HEK293 (cell line): ENCODE measurements at regions not wholly inside any gene's neighbourhood (a gene's known extent, or its start where the extent isn't known, plus 50 kb on each side); places are given as distances from the start of the nearest gene placed in this dataset.

Source experiments
- BCL11B ChIP-seq: fragments of 450-650 bp; formaldehyde crosslinking; IDR thresholded peaks from 2 replicates; pipeline ENCODE4 v1.5.1; 2016; ENCODE audit warnings: low read depth, missing biosample characterization, missing genetic modification characterization
- ELK4 ChIP-seq: IDR thresholded peaks from 2 replicates; pipeline ENCODE4 v1.6.1; 2011; ENCODE audit warnings: mild to moderate bottlenecking, low read depth, low read length, borderline replicate concordance
- GLIS1 ChIP-seq: fragments of 450-650 bp; formaldehyde crosslinking; IDR thresholded peaks from 2 replicates; pipeline ENCODE4 v1.5.1; 2016; ENCODE audit warnings: missing biosample characterization, missing genetic modification characterization
- HIC1 ChIP-seq: fragments of 450-650 bp; formaldehyde crosslinking; IDR thresholded peaks from 2 replicates; pipeline ENCODE4 v1.5.1; 2016; ENCODE audit warnings: missing biosample characterization, missing genetic modification characterization
- KLF17 ChIP-seq: fragments of 450-650 bp; formaldehyde crosslinking; IDR thresholded peaks from 2 replicates; pipeline ENCODE4 v1.5.1; 2016; ENCODE audit warnings: missing biosample characterization, missing genetic modification characterization
- WT1 ChIP-seq: fragments of 450-650 bp; formaldehyde crosslinking; IDR thresholded peaks from 2 replicates; pipeline ENCODE4 v1.5.1; 2016; ENCODE audit warnings: missing biosample characterization, missing genetic modification characterization
- YY1 ChIP-seq: fragments of 450-650 bp; formaldehyde crosslinking; IDR thresholded peaks from 2 replicates; pipeline ENCODE4 v1.5.1; 2018; ENCODE audit warnings: missing biosample characterization, missing genetic modification characterization
- ZBTB1 ChIP-seq: fragments of 450-650 bp; formaldehyde crosslinking; IDR thresholded peaks from 2 replicates; pipeline ENCODE4 v1.5.1; 2016; ENCODE audit warnings: missing biosample characterization, missing genetic modification characterization
- ZBTB17 ChIP-seq: fragments of 450-650 bp; formaldehyde crosslinking; IDR thresholded peaks from 2 replicates; pipeline ENCODE4 v1.5.1; 2016; ENCODE audit warnings: missing biosample characterization, missing genetic modification characterization
- ZBTB8A ChIP-seq: fragments of 450-650 bp; formaldehyde crosslinking; IDR thresholded peaks from 2 replicates; pipeline ENCODE4 v1.5.1; 2016; ENCODE audit warnings: missing biosample characterization, missing genetic modification characterization
- ZNF10 ChIP-seq: fragments of 450-650 bp; formaldehyde crosslinking; IDR thresholded peaks from 2 replicates; pipeline ENCODE4 v1.5.1; 2017; ENCODE audit warnings: missing biosample characterization, missing genetic modification characterization
- ZNF311 ChIP-seq: fragments of 450-650 bp; formaldehyde crosslinking; IDR thresholded peaks from 2 replicates; pipeline ENCODE4 v1.5.1; 2017; ENCODE audit warnings: missing biosample characterization, missing genetic modification characterization, borderline replicate concordance
- ZNF391 ChIP-seq: fragments of 450-650 bp; formaldehyde crosslinking; IDR thresholded peaks from 2 replicates; pipeline ENCODE4 v1.5.1; 2016; ENCODE audit warnings: low read depth, missing biosample characterization, missing genetic modification characterization, borderline replicate concordance
- ZNF423 ChIP-seq: fragments of 450-650 bp; formaldehyde crosslinking; IDR thresholded peaks from 2 replicates; pipeline ENCODE4 v1.5.1; 2016; ENCODE audit warnings: missing biosample characterization, missing genetic modification characterization
- ZNF549 ChIP-seq: fragments of 450-650 bp; IDR thresholded peaks from 2 replicates; pipeline ENCODE4 v1.5.1; 2018; ENCODE audit warnings: missing biosample characterization, missing genetic modification characterization, mild to moderate bottlenecking, inconsistent platforms, moderate library complexity
- ZNF555 ChIP-seq: fragments of 450-650 bp; formaldehyde crosslinking; conservative IDR thresholded peaks from 2 replicates; pipeline ENCODE4 v1.5.1; 2017; ENCODE audit warnings: missing biosample characterization, mild to moderate bottlenecking, missing genetic modification characterization, inconsistent platforms
- ZNF692 ChIP-seq: fragments of 450-650 bp; formaldehyde crosslinking; IDR thresholded peaks from 2 replicates; pipeline ENCODE4 v1.5.1; 2016; ENCODE audit warnings: missing biosample characterization, missing genetic modification characterization
- ZNF704 ChIP-seq: fragments of 450-650 bp; formaldehyde crosslinking; IDR thresholded peaks from 2 replicates; pipeline ENCODE4 v1.5.1; 2016; ENCODE audit warnings: missing biosample characterization, missing genetic modification characterization
- ZNF837 ChIP-seq: fragments of 450-650 bp; formaldehyde crosslinking; IDR thresholded peaks from 2 replicates; pipeline ENCODE4 v1.5.1; 2016; ENCODE audit warnings: missing biosample characterization, missing genetic modification characterization
- ZNF843 ChIP-seq: fragments of 450-650 bp; formaldehyde crosslinking; IDR thresholded peaks from 2 replicates; pipeline ENCODE4 v1.5.1; 2016; ENCODE audit warnings: missing biosample characterization, missing genetic modification characterization
- ZSCAN30 ChIP-seq: fragments of 450-650 bp; IDR thresholded peaks from 2 replicates; pipeline ENCODE4 v1.5.1; 2018; ENCODE audit warnings: missing biosample characterization, mild to moderate bottlenecking, missing genetic modification characterization, moderate library complexity
- TF ChIP-seq, protein P1 (sequence below): fragments of 450-650 bp; formaldehyde crosslinking; IDR thresholded peaks from 2 replicates; pipeline ENCODE4 v1.5.1; 2017; ENCODE audit warnings: missing biosample characterization, mild to moderate bottlenecking, missing genetic modification characterization, moderate library complexity
- TF ChIP-seq, protein P2 (sequence below): fragments of 450-650 bp; formaldehyde crosslinking; IDR thresholded peaks from 2 replicates; pipeline ENCODE4 v1.5.1; 2016; ENCODE audit warnings: missing biosample characterization, missing genetic modification characterization
- TF ChIP-seq, protein P3 (sequence below): fragments of 450-650 bp; formaldehyde crosslinking; IDR thresholded peaks from 2 replicates; pipeline ENCODE4 v1.5.1; 2016; ENCODE audit warnings: missing biosample characterization, missing genetic modification characterization
- TF ChIP-seq, protein P4 (sequence below): fragments of 450-650 bp; formaldehyde crosslinking; IDR thresholded peaks from 2 replicates; pipeline ENCODE4 v1.5.1; 2016; ENCODE audit warnings: missing biosample characterization, missing genetic modification characterization

DNA sequence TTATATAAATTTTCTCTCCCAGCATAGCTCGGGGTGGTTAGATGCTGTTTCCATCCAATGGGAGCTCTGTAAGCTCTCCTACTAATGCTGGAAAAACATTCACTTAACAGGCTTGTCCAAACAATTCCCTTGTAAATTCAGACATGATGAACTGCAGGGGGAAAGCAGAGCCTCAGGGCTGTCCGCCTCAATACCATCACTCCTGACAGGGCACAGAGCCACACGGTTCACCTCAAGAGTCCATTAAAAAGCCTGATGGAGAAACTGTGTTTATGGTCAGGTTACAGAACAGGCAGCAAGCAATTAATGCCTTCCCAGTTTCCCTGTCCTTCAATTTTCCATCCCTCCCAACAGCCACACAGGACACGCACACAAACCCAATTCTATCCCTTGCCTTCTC, 171.0 kb downstream of the BRINP2 start (continued):
- TF ChIP-seq HIC1 (tag by site-specific recombination) (no peak), ZNF692 (no peak), ZNF549 (tag by site-specific recombination) (no peak), ELK4 (no peak), ZNF311 (no peak), ZSCAN30 (peak; percentile 78), ZNF704 (tag by site-specific recombination) (no peak), ZNF843 (tag by site-specific recombination) (peak; percentile 91), ZBTB17 (peak; percentile 86), KLF17 (tag by site-specific recombination) (peak; percentile 59), BCL11B (tag by site-specific recombination) (no peak), WT1 (peak; percentile 93), ZBTB8A (tag by site-specific recombination) (peak; percentile 43), ZNF837 (tag by site-specific recombination) (no peak), ZBTB1 (tag by site-specific recombination) (0 out of 2 replicates have a peak, but pooled peaks have one; percentile 58), ZNF391 (no peak; the same call in 1 of the 2 replicates), YY1 (no peak), ZNF423 (tag by site-specific recombination) (0 out of 2 replicates have a peak, but pooled peaks have one; percentile 23), ZNF555 (tag by site-specific recombination) (no peak), ZNF10 (tag by site-specific recombination) (no peak; the same call in 1 of the 2 replicates), GLIS1 (tag by site-specific recombination) (peak; percentile 49; the same call in 1 of the 2 replicates)
- TF ChIP-seq, protein P1, sequence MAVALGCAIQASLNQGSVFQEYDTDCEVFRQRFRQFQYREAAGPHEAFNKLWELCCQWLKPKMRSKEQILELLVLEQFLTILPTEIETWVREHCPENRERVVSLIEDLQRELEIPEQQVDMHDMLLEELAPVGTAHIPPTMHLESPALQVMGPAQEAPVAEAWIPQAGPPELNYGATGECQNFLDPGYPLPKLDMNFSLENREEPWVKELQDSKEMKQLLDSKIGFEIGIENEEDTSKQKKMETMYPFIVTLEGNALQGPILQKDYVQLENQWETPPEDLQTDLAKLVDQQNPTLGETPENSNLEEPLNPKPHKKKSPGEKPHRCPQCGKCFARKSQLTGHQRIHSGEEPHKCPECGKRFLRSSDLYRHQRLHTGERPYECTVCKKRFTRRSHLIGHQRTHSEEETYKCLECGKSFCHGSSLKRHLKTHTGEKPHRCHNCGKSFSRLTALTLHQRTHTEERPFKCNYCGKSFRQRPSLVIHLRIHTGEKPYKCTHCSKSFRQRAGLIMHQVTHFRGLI (tag by site-specific recombination) = no peak
- TF ChIP-seq, protein P2, sequence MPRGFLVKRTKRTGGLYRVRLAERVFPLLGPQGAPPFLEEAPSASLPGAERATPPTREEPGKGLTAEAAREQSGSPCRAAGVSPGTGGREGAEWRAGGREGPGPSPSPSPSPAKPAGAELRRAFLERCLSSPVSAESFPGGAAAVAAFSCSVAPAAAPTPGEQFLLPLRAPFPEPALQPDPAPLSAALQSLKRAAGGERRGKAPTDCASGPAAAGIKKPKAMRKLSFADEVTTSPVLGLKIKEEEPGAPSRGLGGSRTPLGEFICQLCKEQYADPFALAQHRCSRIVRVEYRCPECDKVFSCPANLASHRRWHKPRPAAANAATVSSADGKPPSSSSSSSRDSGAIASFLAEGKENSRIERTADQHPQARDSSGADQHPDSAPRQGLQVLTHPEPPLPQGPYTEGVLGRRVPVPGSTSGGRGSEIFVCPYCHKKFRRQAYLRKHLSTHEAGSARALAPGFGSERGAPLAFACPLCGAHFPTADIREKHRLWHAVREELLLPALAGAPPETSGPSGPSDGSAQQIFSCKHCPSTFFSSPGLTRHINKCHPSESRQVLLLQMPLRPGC (tag by site-specific recombination) = peak; percentile 80
- TF ChIP-seq, protein P3, sequence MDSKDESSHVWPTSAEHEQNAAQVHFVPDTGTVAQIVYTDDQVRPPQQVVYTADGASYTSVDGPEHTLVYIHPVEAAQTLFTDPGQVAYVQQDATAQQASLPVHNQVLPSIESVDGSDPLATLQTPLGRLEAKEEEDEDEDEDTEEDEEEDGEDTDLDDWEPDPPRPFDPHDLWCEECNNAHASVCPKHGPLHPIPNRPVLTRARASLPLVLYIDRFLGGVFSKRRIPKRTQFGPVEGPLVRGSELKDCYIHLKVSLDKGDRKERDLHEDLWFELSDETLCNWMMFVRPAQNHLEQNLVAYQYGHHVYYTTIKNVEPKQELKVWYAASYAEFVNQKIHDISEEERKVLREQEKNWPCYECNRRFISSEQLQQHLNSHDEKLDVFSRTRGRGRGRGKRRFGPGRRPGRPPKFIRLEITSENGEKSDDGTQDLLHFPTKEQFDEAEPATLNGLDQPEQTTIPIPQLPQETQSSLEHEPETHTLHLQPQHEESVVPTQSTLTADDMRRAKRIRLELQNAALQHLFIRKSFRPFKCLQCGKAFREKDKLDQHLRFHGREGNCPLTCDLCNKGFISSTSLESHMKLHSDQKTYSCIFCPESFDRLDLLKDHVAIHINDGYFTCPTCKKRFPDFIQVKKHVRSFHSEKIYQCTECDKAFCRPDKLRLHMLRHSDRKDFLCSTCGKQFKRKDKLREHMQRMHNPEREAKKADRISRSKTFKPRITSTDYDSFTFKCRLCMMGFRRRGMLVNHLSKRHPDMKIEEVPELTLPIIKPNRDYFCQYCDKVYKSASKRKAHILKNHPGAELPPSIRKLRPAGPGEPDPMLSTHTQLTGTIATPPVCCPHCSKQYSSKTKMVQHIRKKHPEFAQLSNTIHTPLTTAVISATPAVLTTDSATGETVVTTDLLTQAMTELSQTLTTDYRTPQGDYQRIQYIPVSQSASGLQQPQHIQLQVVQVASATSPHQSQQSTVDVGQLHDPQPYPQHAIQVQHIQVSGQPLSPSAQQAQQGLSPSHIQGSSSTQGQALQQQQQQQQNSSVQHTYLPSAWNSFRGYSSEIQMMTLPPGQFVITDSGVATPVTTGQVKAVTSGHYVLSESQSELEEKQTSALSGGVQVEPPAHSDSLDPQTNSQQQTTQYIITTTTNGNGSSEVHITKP (tag by site-specific recombination) = peak; percentile 35; the same call in 1 of the 2 replicates
- TF ChIP-seq, protein P4, sequence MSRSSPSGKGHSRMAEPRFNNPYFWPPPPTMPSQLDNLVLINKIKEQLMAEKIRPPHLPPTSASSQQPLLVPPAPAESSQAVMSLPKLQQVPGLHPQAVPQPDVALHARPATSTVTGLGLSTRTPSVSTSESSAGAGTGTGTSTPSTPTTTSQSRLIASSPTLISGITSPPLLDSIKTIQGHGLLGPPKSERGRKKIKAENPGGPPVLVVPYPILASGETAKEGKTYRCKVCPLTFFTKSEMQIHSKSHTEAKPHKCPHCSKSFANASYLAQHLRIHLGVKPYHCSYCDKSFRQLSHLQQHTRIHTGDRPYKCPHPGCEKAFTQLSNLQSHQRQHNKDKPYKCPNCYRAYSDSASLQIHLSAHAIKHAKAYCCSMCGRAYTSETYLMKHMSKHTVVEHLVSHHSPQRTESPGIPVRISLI (tag by site-specific recombination) = no peak
